ENCODE measurements at regions not wholly inside any gene's neighbourhood (a gene's known extent, or its start where the extent isn't known, plus 50 kb on each side); places are given as distances from the start of the nearest gene placed in this dataset.

GRCh38 chr13:67353941-67354340 lies 123.8 kb upstream of the PCDH9 start:
- DNase-seq (ENCODE audit: low spot score): no peak

GRCh38 chr13:67353031-67353430 lies 122.9 kb upstream of the PCDH9 start:
- DNase-seq (ENCODE audit: low spot score): no peak

GRCh38 chr13:67351909-67352308 lies 121.8 kb upstream of the PCDH9 start:
- no peak for DNase-seq (ENCODE audit: low spot score)

- no peak for DNase-seq (ENCODE audit: low spot score)
Observed at GRCh38 chr13:67351114-67351513, 121.0 kb upstream of the PCDH9 start.

GRCh38 chr13:67343777-67344176 lies 113.6 kb upstream of the PCDH9 start:
- DNase-seq (ENCODE audit: low spot score): no peak

- DNase-seq (ENCODE audit: low spot score): no peak
Observed at GRCh38 chr13:67341406-67341805, 111.3 kb upstream of the PCDH9 start.

GRCh38 chr13:67330149-67330548 lies 100.0 kb upstream of the PCDH9 start:
- no peak for DNase-seq (ENCODE audit: low spot score)

- no peak for DNase-seq (ENCODE audit: low spot score)
Observed at GRCh38 chr13:67328895-67329294, 98.8 kb upstream of the PCDH9 start.

- no peak for DNase-seq (ENCODE audit: low spot score)
Observed at GRCh38 chr13:67318860-67319259, 88.7 kb upstream of the PCDH9 start.

GRCh38 chr13:67318398-67318797 lies 88.3 kb upstream of the PCDH9 start:
- DNase-seq (ENCODE audit: low spot score): no peak

GRCh38 chr13:67314405-67314804 lies 84.3 kb upstream of the PCDH9 start:
- no peak for DNase-seq (ENCODE audit: low spot score)

- DNase-seq (ENCODE audit: low spot score): no peak
Observed at GRCh38 chr13:67308004-67308772, 78.1 kb upstream of the PCDH9 start.

- DNase-seq (ENCODE audit: low spot score): no peak
Observed at GRCh38 chr13:67306742-67307141, 76.6 kb upstream of the PCDH9 start.

GRCh38 chr13:67303661-67304333 lies 73.7 kb upstream of the PCDH9 start:
- DNase-seq (ENCODE audit: low spot score): no peak

- DNase-seq (ENCODE audit: low spot score): no peak
Observed at GRCh38 chr13:67299751-67300150, 69.6 kb upstream of the PCDH9 start.

- DNase-seq (ENCODE audit: low spot score): no peak
Observed at GRCh38 chr13:67299072-67299635, 69.0 kb upstream of the PCDH9 start.

GRCh38 chr13:67298297-67298696 lies 68.2 kb upstream of the PCDH9 start:
- DNase-seq (ENCODE audit: low spot score): no peak

- DNase-seq (ENCODE audit: low spot score): no peak
Observed at GRCh38 chr13:67296511-67296910, 66.4 kb upstream of the PCDH9 start.

- DNase-seq (ENCODE audit: low spot score): no peak
Observed at GRCh38 chr13:67292886-67293285, 62.8 kb upstream of the PCDH9 start.

GRCh38 chr13:67285611-67286010 lies 55.5 kb upstream of the PCDH9 start:
- no peak for DNase-seq (ENCODE audit: low spot score)

- peak; percentile 39 for DNase-seq (ENCODE audit: low spot score)
Observed at GRCh38 chr13:67283637-67284036, 53.5 kb upstream of the PCDH9 start.

GRCh38 chr13:67281466-67281865 lies 51.3 kb upstream of the PCDH9 start:
- DNase-seq (ENCODE audit: low spot score): no peak
